Lower lobe of right lung (tissue), 2 donors: ENCODE measurements at regions not wholly inside any gene's neighbourhood (a gene's known extent, or its start where the extent isn't known, plus 50 kb on each side); places are given as distances from the start of the nearest gene placed in this dataset.
A peak's percentile ranks its signal among the peaks of the same experiment; 100 is the strongest.

ENCODE experiments used
- ATAC-seq, 2 donors: fragments of 200-7000 bp; cut with Tn5 transposase; one replicate each; pipeline ENCODE4 v1.9.1; 2020 to 2022; ENCODE audit warnings: mild to moderate bottlenecking in 2 of 2, moderate library complexity in 2 of 2
- DNase-seq: peaks from one replicate; pipeline ENCODE4 v3.0.0-alpha.2; 2020
- H3K27ac ChIP-seq: fragments of 200-600 bp; one replicate; pipeline ENCODE4 v1.8.0; 2022
- H3K27me3 ChIP-seq: fragments of 200-600 bp; one replicate; pipeline ENCODE4 v1.8.0; 2022; ENCODE audit warnings: low read depth
- H3K36me3 ChIP-seq: fragments of 200-600 bp; one replicate; pipeline ENCODE4 v1.8.0; 2022; ENCODE audit warnings: mild to moderate bottlenecking
- H3K4me1 ChIP-seq: fragments of 200-600 bp; one replicate; pipeline ENCODE4 v1.8.0; 2022
- H3K4me3 ChIP-seq: fragments of 200-600 bp; one replicate; pipeline ENCODE4 v1.8.0; 2022; ENCODE audit warnings: mild to moderate bottlenecking
- H3K9me3 ChIP-seq: fragments of 200-600 bp; one replicate; pipeline ENCODE4 v1.8.0; 2022
- CTCF ChIP-seq: fragments of 200-600 bp; IDR thresholded peaks from one replicate; pipeline ENCODE4 v1.8.0; 2022; ENCODE audit warnings: antibody characterized with exemption, mild to moderate bottlenecking
- intact Hi-C: fragments of 100-400 bp; cut with DNase I; formaldehyde crosslinking; loops from one replicate; pipeline ENCODE4 v1.11.0; 2022
- donor health status: DM: no; HTN: yes; CAD: no; lungs with severe emphysema.

GRCh38 chr5:86671536-86671935, 53.8 kb downstream of the COX7C start:
- DNase-seq (no peak), ATAC-seq (no peak)
- Histone ChIP-seq H3K4me3 (no peak overlapping the region), H3K4me1 (no peaks in the 10 kb centered on the region), H3K27ac (no peak overlapping the region), H3K36me3 (no peaks in the 10 kb centered on the region), H3K9me3 (no peaks in the 10 kb centered on the region), H3K27me3 (no peaks in the 10 kb centered on the region)
- intact Hi-C loops: no loop called here
- TF ChIP-seq CTCF: no peak

- intact Hi-C loops: no loop called here
- ATAC-seq (no peak), DNase-seq (no peak)
- no peaks in the 10 kb centered on the region for H3K9me3 ChIP-seq
- no peak overlapping the region for H3K4me3 ChIP-seq
- H3K4me1 ChIP-seq: no peaks in the 10 kb centered on the region
- TF ChIP-seq CTCF: no peak
- no peaks in the 10 kb centered on the region for H3K36me3 ChIP-seq
- no peaks in the 10 kb centered on the region for H3K27me3 ChIP-seq
- no peak overlapping the region for H3K27ac ChIP-seq
Measured at GRCh38 chr5:86674069-86674468, 56.3 kb downstream of the COX7C start.

- Histone ChIP-seq H3K4me3 (no peak overlapping the region), H3K36me3 (no peaks in the 10 kb centered on the region), H3K27ac (no peak overlapping the region), H3K9me3 (no peaks in the 10 kb centered on the region), H3K27me3 (no peaks in the 10 kb centered on the region), H3K4me1 (no peaks in the 10 kb centered on the region)
- ATAC-seq (no peak), DNase-seq (no peak)
- no peak for TF ChIP-seq CTCF
- intact Hi-C loops: no loop called here
Measured at GRCh38 chr5:86675311-86675710, 57.6 kb downstream of the COX7C start.

- intact Hi-C loops: no loop called here
- H3K36me3 ChIP-seq: no peaks in the 10 kb centered on the region
- DNase-seq (no peak), ATAC-seq (peak; percentile 83 to 92)
- H3K4me1 ChIP-seq: no peaks in the 10 kb centered on the region
- no peaks in the 10 kb centered on the region for H3K27me3 ChIP-seq
- TF ChIP-seq CTCF: peak; percentile 48
- H3K4me3 ChIP-seq: no peak overlapping the region
- no peak overlapping the region for H3K27ac ChIP-seq
- H3K9me3 ChIP-seq: no peaks in the 10 kb centered on the region
Measured at GRCh38 chr5:86679529-86679928, 61.8 kb downstream of the COX7C start.

GRCh38 chr5:86679949-86680348, 62.2 kb downstream of the COX7C start:
- intact Hi-C loops: no loop called here
- no peak for TF ChIP-seq CTCF
- Histone ChIP-seq H3K4me1 (no peaks in the 10 kb centered on the region), H3K27me3 (no peaks in the 10 kb centered on the region), H3K4me3 (no peak overlapping the region), H3K27ac (no peak overlapping the region), H3K9me3 (no peaks in the 10 kb centered on the region), H3K36me3 (no peaks in the 10 kb centered on the region)
- no peak for ATAC-seq
- no peak for DNase-seq

- TF ChIP-seq CTCF: no peak
- no peak for ATAC-seq
- no peaks in the 10 kb centered on the region for H3K27me3 ChIP-seq
- no peak overlapping the region for H3K27ac ChIP-seq
- DNase-seq: no peak
- H3K9me3 ChIP-seq: no peaks in the 10 kb centered on the region
- no peaks in the 10 kb centered on the region for H3K36me3 ChIP-seq
- intact Hi-C loops: no loop called here
- no peaks in the 10 kb centered on the region for H3K4me1 ChIP-seq
- no peak overlapping the region for H3K4me3 ChIP-seq
Measured at GRCh38 chr5:86684222-86684621, 66.5 kb downstream of the COX7C start.
